Activated CD4-positive, alpha-beta T cell treated with anti-CD3 and anti-CD28 coated beads for 24 hours (primary cell): ENCODE measurements at regions not wholly inside any gene's neighbourhood (a gene's known extent, or its start where the extent isn't known, plus 50 kb on each side); places are given as distances from the start of the nearest gene placed in this dataset.

Experiments used
- DNase-seq, 2 donors: peaks; one replicate each; pipeline ENCODE4 v3.0.0-alpha.2; 2020; ENCODE audit warnings: low read depth in 2 of 2

DNA sequence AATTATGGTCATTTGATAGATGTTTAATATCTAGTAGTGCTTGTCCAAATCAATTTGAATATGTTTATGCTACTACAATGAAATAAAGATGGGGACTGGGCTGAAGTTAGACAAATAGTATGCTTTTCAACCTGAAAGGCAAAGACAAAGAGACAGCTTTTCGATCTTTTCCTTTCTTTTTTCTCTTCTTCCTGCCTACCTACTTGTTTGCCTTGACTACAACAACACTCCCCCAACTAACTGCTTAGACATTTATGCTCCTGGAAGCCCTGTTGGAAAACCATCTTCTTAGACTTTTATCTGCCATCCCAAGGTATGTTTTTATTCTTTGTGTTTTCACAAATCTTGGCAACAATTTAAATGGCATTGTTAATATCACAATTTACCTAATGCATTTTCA lies 374.4 kb upstream of the DDI1 start:
- DNase-seq = no peak

DNA sequence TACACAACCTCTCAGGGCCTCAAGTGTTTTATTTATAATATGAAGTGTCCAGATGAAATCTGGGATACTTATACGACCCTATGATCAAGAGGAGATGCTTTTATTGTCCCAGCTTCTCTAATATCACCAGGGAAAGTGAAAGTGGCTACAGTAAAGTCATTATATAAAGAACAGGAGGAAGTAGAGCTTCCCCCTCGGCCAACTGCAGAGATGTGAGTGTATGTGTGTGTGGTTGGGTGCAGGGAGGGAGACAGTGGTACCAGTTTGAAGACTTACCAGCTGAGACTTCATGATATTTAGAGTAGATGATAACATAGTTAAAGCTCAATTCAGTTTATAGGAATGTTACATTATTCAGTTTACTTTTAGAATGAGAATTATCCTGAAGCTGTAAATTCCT lies 373.6 kb upstream of the DDI1 start:
- no peak for DNase-seq

DNA sequence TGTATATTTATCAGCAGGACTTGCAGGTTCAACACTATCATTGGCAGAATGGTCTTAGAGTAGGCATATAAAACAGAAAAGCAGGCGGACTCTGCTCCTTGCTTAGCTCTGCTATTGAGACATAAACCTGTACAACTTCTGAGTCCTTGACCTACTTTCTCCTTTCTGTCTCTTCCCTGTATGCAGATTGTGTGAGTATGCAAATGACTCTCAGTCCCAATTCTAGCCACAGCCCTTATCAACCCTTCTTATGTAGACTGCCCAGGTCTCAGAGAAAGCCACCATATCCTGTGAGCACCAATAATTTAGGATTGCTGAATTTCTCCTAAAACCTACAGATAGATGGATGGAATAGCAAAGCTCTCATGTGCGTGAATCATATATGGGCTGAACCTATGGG lies 367.6 kb upstream of the DDI1 start:
- DNase-seq = no peak

DNA sequence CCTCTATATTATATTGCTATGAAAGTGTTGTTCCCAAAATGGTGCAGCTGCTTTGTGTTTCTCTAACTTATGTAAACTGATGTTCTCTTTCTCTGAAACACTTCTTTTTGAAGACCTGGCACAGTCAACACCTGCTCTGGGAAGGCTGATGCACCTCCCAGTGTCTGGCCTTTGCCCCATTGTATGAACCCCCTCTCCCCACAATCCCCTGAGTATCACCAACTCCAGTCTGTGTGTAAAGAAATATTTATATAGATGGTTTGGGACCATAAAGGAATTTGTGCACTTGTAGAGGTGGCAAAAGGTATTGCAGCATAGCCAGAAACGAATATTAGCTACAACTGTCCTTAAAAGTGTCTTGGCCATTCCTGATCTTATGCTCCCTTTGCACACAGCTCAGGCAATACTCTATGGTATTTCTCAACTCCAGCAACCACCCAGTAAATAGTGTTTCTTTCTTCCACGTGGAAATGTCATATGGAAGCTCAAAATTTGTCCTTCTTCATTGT lies 365.2 kb upstream of the DDI1 start:
- DNase-seq = no peak

DNA sequence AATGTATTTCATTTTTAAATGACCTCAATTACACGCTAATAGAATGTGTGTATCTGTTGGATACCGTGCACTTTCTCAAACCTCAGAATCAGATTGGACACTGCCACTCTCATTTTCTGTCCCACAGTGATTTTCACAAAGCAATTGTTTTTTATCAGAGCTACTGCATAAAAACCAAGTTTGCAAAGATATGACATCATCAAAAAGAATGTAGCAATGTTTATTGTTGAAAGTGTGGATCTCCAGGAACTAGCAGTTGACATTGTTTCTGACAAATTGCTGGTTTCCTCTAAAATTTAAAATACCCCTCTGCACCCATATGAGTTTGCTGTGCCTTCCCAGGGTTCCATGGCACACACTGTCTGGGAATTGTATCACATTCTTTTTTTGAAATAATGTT lies 362.7 kb upstream of the DDI1 start:
- no peak for DNase-seq

DNA sequence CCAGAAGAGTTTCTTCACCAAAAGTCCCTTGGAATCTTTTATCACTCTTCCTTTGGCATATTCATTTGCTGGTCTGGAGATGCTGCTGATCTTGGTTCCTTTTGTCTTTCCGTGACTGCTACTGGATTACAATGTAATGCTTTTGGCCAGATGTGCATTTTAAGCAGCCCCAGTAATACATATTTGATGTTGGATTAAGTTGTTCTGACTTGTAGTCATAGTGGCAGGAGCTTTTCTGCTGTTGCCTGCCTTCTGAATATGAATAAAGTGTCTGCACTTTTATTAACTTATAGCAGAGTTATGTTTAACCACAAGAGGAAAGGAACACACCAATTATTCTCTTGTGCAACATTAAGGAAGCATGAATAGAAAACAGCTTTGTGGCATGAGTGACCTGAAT lies 360.0 kb upstream of the DDI1 start:
- no peak for DNase-seq

DNA sequence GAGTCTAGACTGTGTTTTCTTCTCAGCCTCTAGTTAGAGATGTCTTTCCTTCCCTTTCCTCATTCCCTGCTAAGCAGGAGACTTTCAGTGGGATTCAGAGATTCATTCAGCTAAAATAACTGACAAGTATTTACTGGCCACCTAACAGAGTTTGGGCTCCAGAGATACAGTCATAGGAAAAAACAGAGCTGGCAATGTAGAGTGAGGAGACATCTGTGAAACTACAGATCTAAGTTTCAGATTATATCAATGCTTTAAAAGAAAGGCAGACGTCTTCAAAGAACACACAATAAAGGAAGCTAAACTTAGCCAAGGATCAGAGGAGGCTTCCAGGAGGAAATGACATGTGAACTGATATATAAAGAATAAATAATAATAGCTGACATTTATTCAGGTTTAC lies 355.6 kb upstream of the DDI1 start:
- no peak for DNase-seq

DNA sequence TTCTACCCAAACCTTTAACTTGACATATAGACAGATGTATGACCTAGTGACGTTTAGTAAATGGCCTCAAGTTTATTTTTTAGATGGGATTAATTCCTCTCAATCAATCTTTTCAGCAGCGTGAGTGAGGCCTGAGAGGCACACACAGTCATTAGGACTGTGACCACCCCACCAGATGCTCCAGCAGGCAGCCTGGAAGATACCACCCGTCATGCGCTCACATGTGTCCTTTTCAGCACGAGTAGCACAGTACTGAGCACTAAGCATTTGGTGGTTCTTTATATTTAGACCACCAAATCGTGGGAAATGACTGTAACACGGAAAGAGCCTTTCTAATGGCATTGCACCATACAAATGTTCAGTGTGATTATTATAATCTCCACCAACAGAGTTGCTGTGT lies 354.6 kb upstream of the DDI1 start:
- DNase-seq = no peak

DNA sequence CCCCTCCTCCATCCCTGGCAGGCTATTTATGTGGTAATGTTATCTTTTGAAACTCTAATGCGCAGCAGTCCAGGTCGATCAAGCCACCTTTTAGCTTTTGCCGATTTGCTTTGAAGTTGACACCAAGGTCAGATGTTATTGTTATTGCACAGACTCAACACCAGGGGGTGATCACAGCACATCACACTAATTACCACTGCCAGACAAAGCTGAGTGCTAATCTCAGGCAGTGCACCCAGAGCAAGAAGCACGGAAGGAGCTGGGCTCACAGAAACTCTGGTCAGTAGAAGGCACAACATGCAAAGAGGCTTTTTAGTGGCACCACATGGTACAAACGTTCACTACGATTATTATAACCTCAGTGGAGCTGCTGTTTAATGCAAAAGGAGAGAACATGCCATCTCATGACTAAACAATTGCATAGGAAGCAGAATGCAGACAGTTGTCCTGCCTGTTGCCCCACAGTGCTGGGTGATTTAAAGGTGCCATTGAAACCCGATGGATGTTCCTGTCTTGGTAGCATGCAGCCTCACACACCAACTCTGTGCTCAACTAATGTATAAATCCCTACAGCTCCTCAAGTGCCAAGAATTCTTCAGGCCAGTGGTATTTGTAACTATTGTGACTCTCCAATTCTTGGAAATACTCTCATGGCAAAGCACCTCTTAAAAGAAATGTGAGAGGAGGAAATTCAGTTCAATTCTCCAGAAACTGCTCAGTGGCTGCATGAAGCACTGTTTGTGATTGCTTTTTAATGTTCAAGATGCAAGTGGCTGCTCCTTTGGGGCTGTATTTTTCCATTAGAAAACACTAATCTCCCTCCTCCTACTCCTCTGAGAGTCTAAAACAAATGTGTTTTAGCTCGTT lies 353.9 kb upstream of the DDI1 start:
- peak; percentile 3 to 5 for DNase-seq

DNA sequence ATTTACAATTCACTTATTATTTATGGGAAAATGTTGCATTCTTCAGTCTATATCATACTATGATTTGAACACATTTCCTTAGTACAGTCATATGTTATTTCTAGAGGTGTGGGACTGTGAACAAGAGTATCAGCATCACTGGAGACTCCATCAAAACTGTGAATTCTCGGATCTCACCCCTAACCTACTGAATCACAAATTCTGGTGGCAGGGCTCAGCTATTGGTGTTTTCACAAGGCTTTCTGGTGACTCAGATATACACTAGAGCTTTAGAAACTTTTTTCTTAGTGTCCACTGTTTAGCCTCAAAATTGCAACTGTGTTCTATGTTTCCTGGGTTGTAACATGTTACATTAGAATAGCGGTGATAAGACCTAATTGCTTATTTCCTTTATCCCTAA lies 352.9 kb upstream of the DDI1 start:
- no peak for DNase-seq

DNA sequence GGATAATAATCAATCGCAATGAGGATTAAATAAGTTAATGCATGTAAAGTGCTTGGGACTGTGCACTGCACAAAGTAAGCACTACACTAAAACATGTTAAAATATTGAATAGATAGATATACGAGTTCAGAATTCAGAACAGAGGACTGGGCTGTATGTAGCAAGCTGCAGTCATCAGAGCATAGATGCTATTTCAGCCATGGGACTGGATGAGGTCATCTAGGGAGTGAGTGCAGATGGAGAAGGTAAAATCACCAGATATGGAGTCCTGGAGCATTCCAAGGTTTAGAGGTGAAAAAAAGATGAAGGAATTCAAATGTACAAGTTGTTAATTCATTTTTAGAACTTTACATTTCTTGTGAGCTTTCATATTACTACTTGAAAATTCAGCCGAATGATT lies 347.5 kb upstream of the DDI1 start:
- DNase-seq = no peak

DNA sequence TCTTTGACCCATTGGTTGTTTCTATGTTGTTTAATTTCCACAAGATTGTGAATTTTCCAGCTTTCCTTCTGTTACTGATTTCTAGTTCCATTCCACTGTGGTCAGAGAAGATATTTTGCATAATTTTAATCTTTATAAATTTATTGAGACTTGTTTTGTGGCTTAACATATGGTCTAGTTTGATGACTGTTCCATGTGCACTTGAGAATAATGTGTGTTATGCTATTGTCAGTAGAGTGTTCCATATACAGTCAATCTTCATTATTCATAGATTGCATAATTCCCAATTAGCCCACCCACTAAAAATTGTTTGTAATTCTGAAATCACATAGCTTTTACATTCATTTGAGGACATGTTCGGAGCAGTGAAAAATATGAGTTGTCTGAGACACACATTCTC lies 346.1 kb upstream of the DDI1 start:
- no peak for DNase-seq

DNA sequence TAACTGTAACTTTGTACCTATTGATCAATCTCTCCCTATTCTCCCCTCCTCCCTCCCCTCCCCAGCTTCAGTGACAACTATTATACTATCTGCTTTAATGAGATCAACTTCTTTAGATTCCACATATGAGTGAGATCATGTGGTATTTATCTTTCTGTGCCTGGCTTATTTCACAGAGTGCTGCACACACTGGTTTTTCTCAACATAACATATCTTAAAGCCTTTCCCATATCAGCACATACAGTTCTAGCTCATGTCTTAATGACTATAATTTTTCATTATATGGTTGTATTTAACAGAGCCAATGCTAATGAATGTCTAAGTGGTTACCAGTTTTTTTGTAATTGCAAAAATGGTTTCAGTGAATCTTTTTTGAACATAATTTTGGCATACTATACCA lies 340.3 kb upstream of the DDI1 start:
- DNase-seq = no peak

DNA sequence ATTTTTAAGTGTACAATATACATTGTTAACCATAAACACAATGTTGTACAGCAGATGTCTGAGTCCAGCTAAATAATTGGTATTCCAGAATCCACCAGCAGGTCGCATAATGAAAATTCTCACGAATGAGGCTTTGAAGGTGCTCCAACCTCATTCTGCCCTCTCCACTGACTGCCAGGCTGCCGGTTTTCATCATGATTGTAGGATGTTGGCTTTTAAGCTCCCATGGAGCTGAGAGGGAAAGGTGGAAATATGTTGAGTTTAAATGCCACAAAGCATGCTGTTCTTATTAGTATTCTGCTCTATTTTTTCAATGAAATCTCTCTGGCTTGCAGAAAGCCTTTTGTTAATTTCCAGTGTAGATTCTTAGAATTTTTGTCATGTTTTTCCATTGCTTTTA lies 337.2 kb upstream of the DDI1 start:
- DNase-seq = no peak

DNA sequence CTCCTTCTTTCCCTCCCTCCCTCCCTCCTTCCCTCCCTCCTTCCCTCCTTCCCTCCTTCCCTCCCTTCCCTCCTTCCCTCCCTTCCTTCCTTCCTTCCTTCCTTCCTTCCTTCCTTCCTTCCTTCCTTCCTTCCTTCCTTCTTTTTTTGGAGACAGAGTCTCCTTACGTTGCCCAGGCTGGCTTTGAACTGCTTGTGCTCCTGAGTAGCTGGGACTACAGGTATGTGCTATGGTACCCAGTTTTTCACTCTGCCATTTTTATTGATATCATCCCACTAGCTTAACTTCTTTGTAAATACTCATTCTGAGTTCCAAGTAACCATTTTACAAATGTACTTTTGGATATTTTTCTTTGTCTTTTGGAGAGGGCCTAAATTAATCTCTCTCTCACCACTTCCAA lies 336.8 kb upstream of the DDI1 start:
- no peak for DNase-seq

DNA sequence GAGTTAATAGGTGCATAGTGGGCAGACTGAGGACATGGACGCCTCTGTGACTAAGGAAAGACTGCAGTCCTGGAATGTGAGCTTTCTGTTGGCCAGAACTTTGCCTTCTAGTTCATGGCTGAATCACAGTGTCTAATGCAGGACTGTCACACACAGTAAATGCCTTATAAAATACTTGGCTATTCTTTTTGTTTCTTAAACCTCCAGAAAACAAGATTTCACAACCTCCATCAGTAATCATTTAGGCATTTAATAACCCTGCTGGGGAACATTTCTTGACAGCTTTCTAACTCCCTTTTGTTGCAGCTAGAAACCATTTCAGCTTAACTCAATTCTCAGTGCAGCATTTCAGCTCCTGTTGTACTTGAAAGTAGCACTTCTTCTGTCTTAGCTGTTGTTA lies 335.8 kb upstream of the DDI1 start:
- no peak for DNase-seq

DNA sequence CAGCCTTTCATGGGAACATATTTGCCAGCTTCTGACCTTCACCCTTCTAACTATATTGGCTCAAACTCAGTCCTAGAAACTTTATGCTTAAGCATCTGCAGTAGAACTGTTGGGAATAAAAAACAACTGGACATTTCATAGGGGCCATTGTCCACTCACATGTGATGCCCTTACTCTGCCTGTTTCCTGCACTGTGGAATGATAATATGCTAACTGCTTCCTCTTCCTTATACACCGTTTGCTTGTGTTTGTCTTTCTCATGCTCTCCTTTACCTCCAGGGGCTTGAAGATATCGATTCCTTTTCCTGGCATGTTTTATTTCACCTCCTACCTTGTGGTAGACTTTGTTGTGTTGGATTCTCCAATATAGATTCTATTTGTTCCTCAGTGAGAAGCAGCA lies 333.0 kb upstream of the DDI1 start:
- DNase-seq = no peak

DNA sequence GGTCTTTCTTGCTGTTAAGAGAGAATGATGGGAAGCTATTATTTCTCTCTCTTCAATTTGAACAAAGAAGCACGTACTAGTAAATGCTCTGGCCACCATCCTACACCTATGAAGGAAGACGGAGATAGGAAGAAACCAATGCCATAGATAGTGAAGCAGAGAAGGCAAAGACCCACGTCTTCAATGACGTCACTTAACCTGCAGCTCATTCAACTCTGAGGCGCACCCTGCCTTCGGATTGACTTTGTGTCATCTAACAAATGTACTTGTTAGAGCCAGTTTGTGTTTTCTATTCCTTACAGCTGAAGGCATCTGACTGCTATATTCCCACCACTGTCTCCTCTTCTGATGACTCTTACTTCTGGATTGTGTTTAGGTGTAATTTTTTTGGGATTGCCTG lies 332.5 kb upstream of the DDI1 start:
- DNase-seq = no peak

DNA sequence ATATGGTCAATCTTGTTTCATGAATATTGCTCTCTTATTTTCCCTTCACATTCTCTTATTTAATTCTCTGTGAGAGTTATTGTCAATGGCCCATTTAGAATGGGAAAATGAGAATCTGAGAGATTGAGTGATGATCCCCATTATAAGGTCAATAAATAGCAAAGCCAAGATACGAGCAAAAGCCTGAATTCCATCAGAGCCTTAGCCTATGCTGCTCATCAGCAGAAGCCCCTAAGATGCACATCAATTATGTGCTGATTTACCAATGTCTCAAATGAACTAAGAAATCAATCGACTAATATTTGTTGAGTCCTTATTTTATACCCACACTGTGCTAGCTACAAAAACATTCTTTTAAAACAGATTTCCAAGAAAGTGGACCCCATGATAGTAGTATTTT lies 330.8 kb upstream of the DDI1 start:
- DNase-seq = no peak

DNA sequence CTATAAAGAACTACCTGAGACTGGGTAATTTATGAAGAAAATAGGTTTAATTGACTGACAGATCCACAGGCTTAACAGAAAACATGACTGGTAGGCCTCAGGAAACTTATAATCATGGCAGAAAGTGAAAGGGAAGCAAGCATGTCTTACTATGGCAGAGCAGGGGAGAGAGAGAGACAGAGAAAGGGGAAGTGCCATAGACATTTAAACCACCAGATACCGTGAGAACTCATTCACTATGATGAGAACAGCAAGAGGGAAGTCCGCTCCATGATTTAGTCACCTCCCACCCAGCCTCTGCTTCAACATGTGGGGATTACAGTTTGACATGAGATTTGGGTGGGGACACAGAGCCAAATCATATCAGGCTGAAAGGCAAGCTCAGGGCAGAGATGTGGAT lies 327.1 kb upstream of the DDI1 start:
- DNase-seq = no peak

DNA sequence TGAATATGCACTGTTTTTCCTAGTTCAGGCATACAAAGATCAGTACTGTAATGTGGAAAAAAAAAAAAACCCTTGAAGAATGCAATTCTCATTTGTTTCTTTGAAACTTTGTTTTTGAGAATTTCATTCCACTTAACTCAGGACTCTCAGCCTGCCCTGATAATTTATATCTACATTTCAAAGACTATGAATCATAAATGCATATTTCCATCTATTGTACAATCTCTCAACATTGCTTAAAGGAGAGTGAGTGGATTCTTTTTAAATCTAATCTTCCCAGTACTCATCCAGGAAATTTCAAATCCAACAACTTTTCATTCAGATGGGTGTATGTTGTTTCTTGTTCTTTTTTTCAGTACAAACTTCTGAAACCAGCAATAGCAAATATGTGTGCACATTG lies 322.2 kb upstream of the DDI1 start:
- DNase-seq = no peak

DNA sequence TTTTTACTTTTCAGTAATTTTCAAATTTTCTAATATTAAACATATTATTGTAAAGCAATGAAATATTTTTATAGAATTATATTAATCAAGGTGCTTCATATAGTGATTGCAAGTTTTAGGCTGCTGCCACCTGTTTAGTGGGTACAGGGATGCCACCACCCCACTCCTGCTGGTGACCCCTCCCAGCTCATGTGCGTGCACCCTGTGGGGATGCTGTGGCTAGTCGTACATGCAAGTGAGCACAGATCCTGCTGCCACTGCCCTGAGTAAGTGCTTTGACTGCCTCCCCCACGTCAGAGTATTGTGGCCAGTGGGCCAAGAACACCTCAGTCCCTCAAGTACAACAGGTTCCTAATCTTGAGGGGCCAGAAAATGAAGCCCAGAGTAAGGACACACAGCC lies 320.1 kb upstream of the DDI1 start:
- no peak for DNase-seq

DNA sequence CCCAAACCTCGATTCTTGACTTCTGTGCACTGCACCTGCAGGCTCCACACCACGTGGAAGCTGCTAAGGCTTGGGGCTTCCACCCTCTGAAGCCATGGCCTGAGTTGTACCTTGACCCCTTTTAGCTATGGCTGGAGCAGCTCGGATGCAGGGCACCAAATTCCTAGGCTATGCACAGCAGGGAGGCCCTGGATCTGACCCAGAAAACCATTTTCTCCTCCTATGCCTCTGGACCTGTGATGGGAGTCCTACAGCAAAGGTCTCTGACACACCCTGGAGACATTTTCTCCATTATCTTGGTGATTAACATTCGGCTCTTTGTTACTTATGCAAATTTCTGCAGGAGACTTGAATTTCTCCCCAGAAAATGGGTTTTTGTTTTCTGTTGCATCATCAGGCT lies 309.2 kb upstream of the DDI1 start:
- no peak for DNase-seq

DNA sequence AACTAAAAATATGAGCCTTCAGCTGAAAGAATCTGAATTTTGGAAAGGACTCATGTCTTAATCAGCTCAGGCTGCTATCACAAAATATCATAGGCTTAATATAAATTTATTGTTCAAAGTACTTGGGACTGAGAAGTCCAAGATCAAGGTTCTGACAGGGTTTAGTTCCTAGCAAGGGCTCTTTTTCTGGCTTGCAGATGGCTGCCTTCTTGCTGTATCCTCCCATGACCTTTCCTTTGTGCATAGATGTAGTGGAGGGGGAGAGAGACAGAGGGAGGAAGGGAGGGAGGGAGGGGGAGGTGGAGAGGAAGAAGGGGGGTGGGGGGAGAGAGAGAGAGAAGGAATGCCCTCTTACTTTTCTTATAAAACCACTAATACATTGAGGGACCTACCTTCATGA lies 306.8 kb upstream of the DDI1 start:
- DNase-seq = no peak
